Panc1 (cell line): ENCODE measurements at regions not wholly inside any gene's neighbourhood (a gene's known extent, or its start where the extent isn't known, plus 50 kb on each side); places are given as distances from the start of the nearest gene placed in this dataset.

Experiments
- ATAC-seq: fragments of 200-7000 bp; cut with Tn5 transposase; 2 replicates; pipeline ENCODE4 v1.9.1; 2020; ENCODE audit warnings: mild to moderate bottlenecking, moderate library complexity
- BruUV-seq: library from RNA; stranded (reverse); fragments of 400-500 nt; replicated peaks from 2 replicates; lab custom pipeline; 2021; lab: Mats Ljungman, UMichigan
- CTCF ChIA-PET: fragments of 300-600 bp; sonication (Branson Sonifier 250); formaldehyde crosslinking; loops from one replicate; lab custom pipeline; 2022; ENCODE audit warnings: antibody characterized with exemption; lab: Charles Lee
- POLR2A ChIA-PET: fragments of 300-600 bp; sonication (Branson Sonifier 250); formaldehyde crosslinking; loops from one replicate; lab custom pipeline; 2022; ENCODE audit warnings: antibody characterized with exemption; lab: Charles Lee
- DNase-seq: peaks from one replicate; pipeline ENCODE4 v3.0.0-alpha.2; 2010; ENCODE audit warnings: low read depth, low spot score
- H3K27ac ChIP-seq: 2 replicates; pipeline ENCODE4 v1.5.1; 2011; ENCODE audit warnings: mild to moderate bottlenecking, low read length, inconsistent platforms
- H3K27me3 ChIP-seq: fragments of 200-500 bp; sonication (Bioruptor generic); 2 replicates; pipeline ENCODE4 v1.6.0; 2014; ENCODE audit warnings: low read length, inconsistent platforms; ENCODE audit not compliant: control insufficient read depth, insufficient read depth
- H3K36me3 ChIP-seq: fragments of 200-500 bp; sonication (Bioruptor generic); 2 replicates; pipeline ENCODE4 v1.5.1; 2014; ENCODE audit warnings: inconsistent platforms, mild to moderate bottlenecking, low read length, moderate library complexity; ENCODE audit not compliant: control insufficient read depth, insufficient read depth
- H3K4me1 ChIP-seq: 2 replicates; pipeline ENCODE4 v1.5.1; 2011; ENCODE audit warnings: inconsistent platforms, mild to moderate bottlenecking, low read length, moderate library complexity; ENCODE audit not compliant: control insufficient read depth, insufficient read depth
- H3K4me3 ChIP-seq, 2 experiments: 2 replicates each; pipeline ENCODE4 v1.5.1; 2011 to 2012; ENCODE audit warnings: low read depth in 2 of 2, low read length in 2 of 2, mild to moderate bottlenecking in 2 of 2, inconsistent platforms in 1 of 2, moderate library complexity in 1 of 2
- H3K9me3 ChIP-seq: fragments of 200-500 bp; sonication (Bioruptor generic); 2 replicates; pipeline ENCODE4 v1.5.1; 2014; ENCODE audit warnings: low read depth, mild to moderate bottlenecking, inconsistent platforms, low read length, moderate library complexity; ENCODE audit not compliant: control insufficient read depth, insufficient read depth
- POLR2AphosphoS5 ChIP-seq: IDR thresholded peaks from 2 replicates; pipeline ENCODE4 v1.6.1; 2012; ENCODE audit warnings: mild to moderate bottlenecking, low read depth, low read length, moderate library complexity
- REST ChIP-seq, 2 experiments: IDR thresholded peaks; 2 replicates each; pipeline ENCODE4 v1.6.1; 2011 to 2012; ENCODE audit warnings: low read depth in 2 of 2, control low read depth in 1 of 2, low read length in 1 of 2, mild to moderate bottlenecking in 1 of 2, moderate library complexity in 1 of 2; ENCODE audit not compliant: insufficient read depth in 1 of 2
- SIN3A ChIP-seq: IDR thresholded peaks from 2 replicates; pipeline ENCODE4 v1.6.1; 2012; ENCODE audit warnings: low read depth, mild to moderate bottlenecking, low read length, moderate library complexity, borderline replicate concordance; ENCODE audit not compliant: insufficient read depth
- TCF7L2 ChIP-seq: IDR thresholded peaks from 2 replicates; pipeline ENCODE4 v1.6.1; 2011; ENCODE audit warnings: mild to moderate bottlenecking, low read depth, low read length, inconsistent platforms
- in situ Hi-C: cut with HindIII; loops from 2 replicates; pipeline ENCODE4 v1.10.0; 2016; ENCODE audit warnings: low sequenced_read_pairs, low pct_unique_long_range_greater_than_20kb
- intact Hi-C: fragments of 100-400 bp; cut with micrococcal nuclease; formaldehyde crosslinking; loops from one replicate; pipeline ENCODE4 v1.10.0; 2022; ENCODE audit not compliant: unreplicated experiment
- TF ChIP-seq, protein P1 (sequence below): fragments of 450-650 bp; IDR thresholded peaks from 2 replicates; pipeline ENCODE4 v1.5.1; 2017; ENCODE audit warnings: mild to moderate bottlenecking

DNA sequence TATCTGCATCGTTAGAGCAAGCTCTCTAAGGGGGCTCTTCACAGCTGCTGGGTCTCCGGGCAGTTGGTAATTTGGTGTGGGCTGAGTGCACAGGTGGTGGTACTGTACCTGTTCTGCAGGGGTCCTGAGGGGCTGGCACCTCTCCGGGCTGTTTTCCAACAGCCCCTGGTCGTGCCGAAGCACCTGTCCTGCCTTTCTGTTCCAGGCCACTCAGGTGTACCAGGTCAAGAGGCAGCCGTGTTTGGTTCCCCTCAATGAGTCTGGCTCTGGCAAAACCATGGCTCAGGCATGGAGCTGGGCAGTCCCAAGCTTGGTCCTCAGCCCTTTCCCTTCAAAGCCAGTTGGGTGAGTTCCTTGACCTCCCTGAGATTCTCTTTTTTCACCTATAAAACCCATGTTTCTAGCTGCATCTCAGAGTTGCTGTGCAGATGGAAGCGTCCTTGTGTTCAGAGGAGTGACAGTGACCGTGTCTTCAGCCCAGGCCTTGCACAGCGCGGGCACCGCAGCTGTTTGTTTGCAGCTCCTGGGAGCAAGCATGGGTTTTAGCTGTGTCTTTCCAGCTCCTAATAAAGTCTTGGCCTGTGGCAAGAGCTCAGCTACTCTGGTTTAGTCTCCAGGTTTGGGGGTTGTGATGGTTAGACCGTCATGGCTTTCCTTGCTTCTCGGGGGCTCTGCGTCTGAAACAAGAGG, 110.9 kb downstream of the GLI2 start:
- no peak for DNase-seq
- Histone ChIP-seq H3K27me3 (no peaks in the 10 kb centered on the region), H3K4me1 (no peaks in the 10 kb centered on the region), H3K9me3 (no peaks in the 10 kb centered on the region; the same call in 1 of the 2 replicates), H3K36me3 (no peaks in the 10 kb centered on the region), H3K27ac (no peak overlapping the region), H3K4me3 (no peak overlapping the region)
- ChIA-PET POLR2A (no interaction called here), CTCF (no interaction called here)
- no TSS peak for BruUV-seq
- intact Hi-C loops, result no loop called here
- in situ Hi-C loops, result no loop called here
- TF ChIP-seq, protein P1, sequence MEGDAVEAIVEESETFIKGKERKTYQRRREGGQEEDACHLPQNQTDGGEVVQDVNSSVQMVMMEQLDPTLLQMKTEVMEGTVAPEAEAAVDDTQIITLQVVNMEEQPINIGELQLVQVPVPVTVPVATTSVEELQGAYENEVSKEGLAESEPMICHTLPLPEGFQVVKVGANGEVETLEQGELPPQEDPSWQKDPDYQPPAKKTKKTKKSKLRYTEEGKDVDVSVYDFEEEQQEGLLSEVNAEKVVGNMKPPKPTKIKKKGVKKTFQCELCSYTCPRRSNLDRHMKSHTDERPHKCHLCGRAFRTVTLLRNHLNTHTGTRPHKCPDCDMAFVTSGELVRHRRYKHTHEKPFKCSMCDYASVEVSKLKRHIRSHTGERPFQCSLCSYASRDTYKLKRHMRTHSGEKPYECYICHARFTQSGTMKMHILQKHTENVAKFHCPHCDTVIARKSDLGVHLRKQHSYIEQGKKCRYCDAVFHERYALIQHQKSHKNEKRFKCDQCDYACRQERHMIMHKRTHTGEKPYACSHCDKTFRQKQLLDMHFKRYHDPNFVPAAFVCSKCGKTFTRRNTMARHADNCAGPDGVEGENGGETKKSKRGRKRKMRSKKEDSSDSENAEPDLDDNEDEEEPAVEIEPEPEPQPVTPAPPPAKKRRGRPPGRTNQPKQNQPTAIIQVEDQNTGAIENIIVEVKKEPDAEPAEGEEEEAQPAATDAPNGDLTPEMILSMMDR, result no peak
- no peak for TF ChIP-seq SIN3A
- TF ChIP-seq POLR2AphosphoS5, result no peak
- no peak for TF ChIP-seq TCF7L2
- no peak for TF ChIP-seq REST (IDR thresholded peaks at IDR 0.05; ENCODE audit: insufficient read depth in 1 of 2, low read depth in 2 of 2, low read length in 1 of 2)
- ATAC-seq, result 0 out of 2 replicates have a peak, but pooled peaks have one; percentile 26

DNA sequence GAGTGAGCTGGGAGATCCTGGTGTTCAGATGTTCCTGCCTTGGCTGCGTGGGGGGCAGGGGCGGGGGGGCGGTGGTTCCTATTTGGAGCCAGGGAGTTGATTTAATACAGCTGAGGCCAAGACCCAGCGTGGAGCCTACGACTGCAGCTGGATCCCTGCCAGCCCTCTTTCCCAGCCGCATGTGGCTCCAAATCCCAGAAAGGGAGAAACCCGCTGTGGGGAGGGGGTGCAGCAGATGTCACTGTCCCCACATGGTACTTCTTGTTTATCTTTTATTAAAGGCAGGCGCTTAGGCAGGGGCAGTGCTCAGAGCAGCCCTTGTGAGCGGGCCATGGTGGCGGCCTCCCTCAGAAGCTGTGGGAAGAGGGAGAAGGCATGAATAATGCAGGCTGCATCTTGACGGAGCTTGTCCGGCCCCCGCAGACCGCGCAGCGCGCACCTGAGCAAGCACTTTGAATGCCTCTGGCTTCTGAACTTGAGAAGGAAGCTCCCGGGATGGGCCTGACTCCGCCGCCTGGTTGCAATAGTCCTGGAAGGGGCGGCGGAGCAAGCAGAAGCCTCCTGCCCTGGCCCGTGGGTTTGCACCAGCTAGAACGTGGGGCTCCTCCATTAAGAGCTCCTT, 112.1 kb downstream of the GLI2 start:
- intact Hi-C loops (no loop called here), in situ Hi-C loops (no loop called here)
- Histone ChIP-seq H3K4me1 (no peaks in the 10 kb centered on the region), H3K27ac (no peak overlapping the region), H3K4me3 (no peak overlapping the region), H3K27me3 (no peaks in the 10 kb centered on the region), H3K36me3 (no peaks in the 10 kb centered on the region), H3K9me3 (no peaks in the 10 kb centered on the region; the same call in 1 of the 2 replicates)
- ATAC-seq (no peak), DNase-seq (no peak)
- TF ChIP-seq TCF7L2 (no peak), POLR2AphosphoS5 (no peak), REST (IDR thresholded peaks at IDR 0.05; ENCODE audit: insufficient read depth in 1 of 2, low read depth in 2 of 2, low read length in 1 of 2) (no peak), SIN3A (no peak)
- TF ChIP-seq, protein P1, result no peak
- CTCF ChIA-PET, result no interaction called here
- POLR2A ChIA-PET, result interaction anchor here (0.5 kb wide), 1 partner anchor 67 kb away, joined by 5 read pairs; no protein-coding TSS in a partner anchor
- BruUV-seq, result no TSS peak
